HepG2 (cell line): ENCODE measurements at regions not wholly inside any gene's neighbourhood (a gene's known extent, or its start where the extent isn't known, plus 50 kb on each side); places are given as distances from the start of the nearest gene placed in this dataset.

Source experiments
- ATAC-seq: fragments of 200-7000 bp; cut with Tn5 transposase; 3 replicates; pipeline ENCODE4 v1.9.1; 2020; ENCODE audit warnings: mild to moderate bottlenecking, moderate library complexity
- BruUV-seq: library from RNA; stranded (reverse); fragments of 400-500 nt; replicated peaks from 2 replicates; lab custom pipeline; 2021; lab: Mats Ljungman, UMichigan
- CTCF ChIA-PET: fragments of 300-600 bp; formaldehyde crosslinking; extraction: SDS; loops from one replicate; lab custom pipeline; 2021; ENCODE audit warnings: low total read pairs, inconsistent platforms, low intra/inter-chr PET ratio; lab: Yijun Ruan, JAX
- POLR2A ChIA-PET: fragments of 350-600 bp; sonication (Branson Sonifier 250); formaldehyde crosslinking; loops from one replicate; lab custom pipeline; 2020; ENCODE audit warnings: antibody characterized with exemption, inconsistent platforms; lab: Yijun Ruan, JAX
- DNase-seq: peaks from one replicate; pipeline ENCODE4 v3.0.0-alpha.2; 2015; ENCODE audit warnings: low spot score
- FAIRE-seq: peaks from 3 replicates; lab custom pipeline; 2011; peaks lifted over from hg19 to GRCh38; lab: Jason Lieb, UNC
- H2AFZ ChIP-seq: one replicate; pipeline ENCODE4 v1.6.1; 2011; ENCODE audit warnings: low read length, inconsistent platforms
- H3K27ac ChIP-seq: fragments of 300-600 bp; 3 replicates; pipeline ENCODE4 v1.8.0; 2011; ENCODE audit warnings: mixed run types, mild to moderate bottlenecking, mixed read lengths, low read length, inconsistent platforms; ENCODE audit not compliant: insufficient read depth; ENCODE audit errors: extremely low read length
- H3K27me3 ChIP-seq, 2 experiments: fragments of 200-600 bp in 1 of 2; 2 replicates in 1 of 2; 3 replicates in 1 of 2; pipeline versions ENCODE4 v1.6.0 to v1.8.0; 2011; ENCODE audit warnings: low read length in 2 of 2, mild to moderate bottlenecking in 2 of 2, moderate library complexity in 2 of 2, inconsistent platforms in 1 of 2; ENCODE audit not compliant: insufficient read depth in 2 of 2, control insufficient read depth in 1 of 2
- H3K36me3 ChIP-seq, 2 experiments: fragments of 200-600 bp in 1 of 2; replicated peaks in 1 of 2; 2 replicates in 1 of 2; 3 replicates in 1 of 2; pipeline versions ENCODE4 v1.5.1 to v1.8.0; 2011; ENCODE audit warnings: low read length in 2 of 2, inconsistent platforms in 1 of 2; ENCODE audit not compliant: insufficient read depth in 2 of 2, control insufficient read depth in 1 of 2
- H3K4me1 ChIP-seq: 2 replicates; pipeline ENCODE4 v1.5.1; 2012; ENCODE audit warnings: low read length, inconsistent platforms; ENCODE audit not compliant: insufficient read depth
- H3K4me2 ChIP-seq: 2 replicates; pipeline ENCODE4 v1.6.0; 2011; ENCODE audit warnings: low read depth, low read length, inconsistent platforms
- H3K4me3 ChIP-seq, 3 experiments: fragments of 200-600 bp in 1 of 3; sonication (generic), shearing (Covaris generic) in 1 of 3; replicated peaks in 1 of 3; 2 replicates each; pipeline ENCODE4 v1.5.1; 2011 to 2016; ENCODE audit warnings: low read length in 3 of 3, inconsistent platforms in 2 of 3, low read depth in 2 of 3, mild to moderate bottlenecking in 2 of 3, control low read depth in 1 of 3, mixed read lengths in 1 of 3; ENCODE audit not compliant: insufficient read depth in 1 of 3
- H3K79me2 ChIP-seq: one replicate; pipeline ENCODE4 v1.6.1; 2011; ENCODE audit warnings: low read length, inconsistent platforms; ENCODE audit not compliant: insufficient read depth
- H3K9ac ChIP-seq: 2 replicates; pipeline ENCODE4 v1.6.0; 2011; ENCODE audit warnings: mild to moderate bottlenecking, low read depth, low read length, inconsistent platforms; ENCODE audit not compliant: insufficient read depth
- H3K9me3 ChIP-seq: 2 replicates; pipeline ENCODE4 v1.5.1; 2012; ENCODE audit warnings: mild to moderate bottlenecking, low read length
- H4K20me1 ChIP-seq: 2 replicates; pipeline ENCODE4 v1.6.0; 2011; ENCODE audit warnings: inconsistent platforms, mild to moderate bottlenecking, low read length, moderate library complexity; ENCODE audit not compliant: insufficient read depth
- HDAC6 ChIP-seq: fragments of 200-600 bp; sonication (generic); IDR thresholded peaks from 2 replicates; pipeline ENCODE4 v1.7.0; 2017; ENCODE audit warnings: mild to moderate bottlenecking, antibody characterized with exemption, low read length, low read depth
- HNRNPK ChIP-seq: fragments of 200-400 bp; formaldehyde crosslinking; IDR thresholded peaks from 2 replicates; pipeline ENCODE4 v1.6.1; 2018; ENCODE audit warnings: low read length, low read depth, moderate library complexity, mild to moderate bottlenecking; ENCODE audit not compliant: poor library complexity, severe bottlenecking
- NFYC ChIP-seq: IDR thresholded peaks from 2 replicates; pipeline ENCODE4 v1.6.1; 2016; ENCODE audit warnings: missing genetic modification reagents, missing compliant biosample characterization
- RAD51 ChIP-seq: fragments of 450-650 bp; IDR thresholded peaks from 2 replicates; pipeline ENCODE4 v1.6.1; 2016; ENCODE audit warnings: borderline replicate concordance
- SMAD3 ChIP-seq: sonication (generic); formaldehyde crosslinking; IDR thresholded peaks from 2 replicates; pipeline ENCODE4 v1.4.0; 2020; ENCODE audit warnings: missing genetic modification reagents
- SMYD3 ChIP-seq: sonication (generic); formaldehyde crosslinking; IDR thresholded peaks from 2 replicates; pipeline ENCODE4 v1.8.1; 2023; ENCODE audit warnings: mild to moderate bottlenecking, missing genetic modification reagents
- U2AF1 ChIP-seq: fragments of 200-400 bp; formaldehyde crosslinking; optimal IDR thresholded peaks from 2 replicates; pipeline ENCODE3; 2017; ENCODE audit warnings: mild to moderate bottlenecking, low read depth, low read length
- ZKSCAN5 ChIP-seq: sonication (generic); formaldehyde crosslinking; IDR thresholded peaks from 2 replicates; pipeline ENCODE4 v1.5.1; 2020; ENCODE audit warnings: mild to moderate bottlenecking, missing genetic modification reagents
- ZNF441 ChIP-seq: sonication (generic); formaldehyde crosslinking; IDR thresholded peaks from 2 replicates; pipeline ENCODE4 v1.7.0; 2021; ENCODE audit warnings: missing genetic modification reagents, borderline replicate concordance
- ZNF891 ChIP-seq: sonication (generic); formaldehyde crosslinking; IDR thresholded peaks from 2 replicates; pipeline ENCODE4 v1.5.0; 2020; ENCODE audit warnings: mild to moderate bottlenecking, missing genetic modification reagents
- WGBS: methylation state at CpG from one replicate; pipeline ENCODE4 v1.1.6; 2017; ENCODE audit warnings: low lambda C conversion rate; 5-methylcytosine and 5-hydroxymethylcytosine counted together
- in situ Hi-C: cut with HindIII; loops from 2 replicates; pipeline ENCODE4 v1.10.0; 2017; ENCODE audit warnings: low pct_unique_long_range_greater_than_20kb; ENCODE audit not compliant: extremely low pct_ligation_motif_present
- intact Hi-C: fragments of 100-400 bp; cut with micrococcal nuclease; formaldehyde crosslinking; loops from one replicate; pipeline ENCODE4 v1.10.0; 2022; ENCODE audit not compliant: unreplicated experiment
- TF ChIP-seq, protein P1 (sequence below): sonication (generic); formaldehyde crosslinking; IDR thresholded peaks from 2 replicates; pipeline ENCODE4 v1.4.0; 2020; ENCODE audit warnings: missing genetic modification reagents, borderline replicate concordance
- TF ChIP-seq, protein P2 (sequence below): sonication (generic); formaldehyde crosslinking; IDR thresholded peaks from 2 replicates; pipeline ENCODE4 v1.4.0; 2020; ENCODE audit warnings: mild to moderate bottlenecking, missing genetic modification reagents, borderline replicate concordance
- TF ChIP-seq, protein P3 (sequence below): sonication (generic); formaldehyde crosslinking; IDR thresholded peaks from 2 replicates; pipeline ENCODE4 v1.5.0; 2020; ENCODE audit warnings: missing genetic modification reagents

DNA sequence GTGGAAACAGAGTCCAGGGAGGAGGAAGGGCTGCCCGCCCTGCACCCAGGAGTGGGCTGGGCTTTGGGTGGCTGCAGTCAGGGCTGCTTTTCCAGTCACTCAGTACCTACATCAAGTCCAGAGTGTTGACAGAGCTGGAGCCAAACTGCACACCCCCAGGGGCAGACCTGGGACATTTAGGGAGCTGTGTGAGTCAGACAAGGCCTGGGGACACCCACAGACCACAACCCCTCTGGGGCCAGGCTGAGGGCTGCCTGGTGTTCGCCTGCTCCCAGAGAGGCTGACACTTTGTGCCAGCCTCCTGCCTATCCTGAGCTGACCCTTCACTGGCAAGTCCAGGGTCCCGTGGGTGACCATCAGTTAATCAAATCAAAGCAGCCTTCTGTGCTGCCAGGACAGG is 240.0 kb downstream of the BCOR start:
- Histone ChIP-seq H4K20me1 (no peaks in the 10 kb centered on the region), H3K27me3 (peaks cover 0 to 2% of the 10 kb centered on the region in 2 experiments; a peak in 1 of 5 replicates), H3K4me2 (no peak overlapping the region), H3K79me2 (no peaks in the 10 kb centered on the region), H3K9ac (no peak overlapping the region), H3K36me3 (no peaks in the 10 kb centered on the region), H3K4me1 (no peaks in the 10 kb centered on the region), H2AFZ (no peak overlapping the region), H3K9me3 (no peaks in the 10 kb centered on the region), H3K4me3 (no peak overlapping the region), H3K27ac (no peak overlapping the region)
- in situ Hi-C loops, result no loop called here
- ChIA-PET POLR2A (no interaction called here), CTCF (no interaction called here)
- BruUV-seq, result no TSS peak
- WGBS, result no CpG with 5 or more reads among the region's 3 CpGs
- ATAC-seq (no peak), DNase-seq (no peak), FAIRE-seq (no peak)
- TF ChIP-seq U2AF1, result no peak
- TF ChIP-seq, protein P1, sequence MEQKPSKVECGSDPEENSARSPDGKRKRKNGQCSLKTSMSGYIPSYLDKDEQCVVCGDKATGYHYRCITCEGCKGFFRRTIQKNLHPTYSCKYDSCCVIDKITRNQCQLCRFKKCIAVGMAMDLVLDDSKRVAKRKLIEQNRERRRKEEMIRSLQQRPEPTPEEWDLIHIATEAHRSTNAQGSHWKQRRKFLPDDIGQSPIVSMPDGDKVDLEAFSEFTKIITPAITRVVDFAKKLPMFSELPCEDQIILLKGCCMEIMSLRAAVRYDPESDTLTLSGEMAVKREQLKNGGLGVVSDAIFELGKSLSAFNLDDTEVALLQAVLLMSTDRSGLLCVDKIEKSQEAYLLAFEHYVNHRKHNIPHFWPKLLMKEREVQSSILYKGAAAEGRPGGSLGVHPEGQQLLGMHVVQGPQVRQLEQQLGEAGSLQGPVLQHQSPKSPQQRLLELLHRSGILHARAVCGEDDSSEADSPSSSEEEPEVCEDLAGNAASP (CRISPR knock-in tag), result no peak
- TF ChIP-seq HDAC6, result no peak
- TF ChIP-seq NFYC (CRISPR knock-in tag), result no peak
- no peak for TF ChIP-seq SMAD3
- no peak for TF ChIP-seq ZNF441 (CRISPR knock-in tag)
- TF ChIP-seq ZKSCAN5 (CRISPR knock-in tag), result no peak
- no peak for TF ChIP-seq RAD51
- no peak for TF ChIP-seq HNRNPK
- TF ChIP-seq ZNF891 (CRISPR knock-in tag), result no peak
- TF ChIP-seq, protein P2, sequence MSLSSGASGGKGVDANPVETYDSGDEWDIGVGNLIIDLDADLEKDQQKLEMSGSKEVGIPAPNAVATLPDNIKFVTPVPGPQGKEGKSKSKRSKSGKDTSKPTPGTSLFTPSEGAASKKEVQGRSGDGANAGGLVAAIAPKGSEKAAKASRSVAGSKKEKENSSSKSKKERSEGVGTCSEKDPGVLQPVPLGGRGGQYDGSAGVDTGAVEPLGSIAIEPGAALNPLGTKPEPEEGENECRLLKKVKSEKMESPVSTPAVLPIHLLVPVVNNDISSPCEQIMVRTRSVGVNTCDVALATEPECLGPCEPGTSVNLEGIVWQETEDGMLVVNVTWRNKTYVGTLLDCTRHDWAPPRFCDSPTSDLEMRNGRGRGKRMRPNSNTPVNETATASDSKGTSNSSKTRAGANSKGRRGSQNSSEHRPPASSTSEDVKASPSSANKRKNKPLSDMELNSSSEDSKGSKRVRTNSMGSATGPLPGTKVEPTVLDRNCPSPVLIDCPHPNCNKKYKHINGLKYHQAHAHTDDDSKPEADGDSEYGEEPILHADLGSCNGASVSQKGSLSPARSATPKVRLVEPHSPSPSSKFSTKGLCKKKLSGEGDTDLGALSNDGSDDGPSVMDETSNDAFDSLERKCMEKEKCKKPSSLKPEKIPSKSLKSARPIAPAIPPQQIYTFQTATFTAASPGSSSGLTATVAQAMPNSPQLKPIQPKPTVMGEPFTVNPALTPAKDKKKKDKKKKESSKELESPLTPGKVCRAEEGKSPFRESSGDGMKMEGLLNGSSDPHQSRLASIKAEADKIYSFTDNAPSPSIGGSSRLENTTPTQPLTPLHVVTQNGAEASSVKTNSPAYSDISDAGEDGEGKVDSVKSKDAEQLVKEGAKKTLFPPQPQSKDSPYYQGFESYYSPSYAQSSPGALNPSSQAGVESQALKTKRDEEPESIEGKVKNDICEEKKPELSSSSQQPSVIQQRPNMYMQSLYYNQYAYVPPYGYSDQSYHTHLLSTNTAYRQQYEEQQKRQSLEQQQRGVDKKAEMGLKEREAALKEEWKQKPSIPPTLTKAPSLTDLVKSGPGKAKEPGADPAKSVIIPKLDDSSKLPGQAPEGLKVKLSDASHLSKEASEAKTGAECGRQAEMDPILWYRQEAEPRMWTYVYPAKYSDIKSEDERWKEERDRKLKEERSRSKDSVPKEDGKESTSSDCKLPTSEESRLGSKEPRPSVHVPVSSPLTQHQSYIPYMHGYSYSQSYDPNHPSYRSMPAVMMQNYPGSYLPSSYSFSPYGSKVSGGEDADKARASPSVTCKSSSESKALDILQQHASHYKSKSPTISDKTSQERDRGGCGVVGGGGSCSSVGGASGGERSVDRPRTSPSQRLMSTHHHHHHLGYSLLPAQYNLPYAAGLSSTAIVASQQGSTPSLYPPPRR (CRISPR knock-in tag), result no peak
- TF ChIP-seq, protein P3, sequence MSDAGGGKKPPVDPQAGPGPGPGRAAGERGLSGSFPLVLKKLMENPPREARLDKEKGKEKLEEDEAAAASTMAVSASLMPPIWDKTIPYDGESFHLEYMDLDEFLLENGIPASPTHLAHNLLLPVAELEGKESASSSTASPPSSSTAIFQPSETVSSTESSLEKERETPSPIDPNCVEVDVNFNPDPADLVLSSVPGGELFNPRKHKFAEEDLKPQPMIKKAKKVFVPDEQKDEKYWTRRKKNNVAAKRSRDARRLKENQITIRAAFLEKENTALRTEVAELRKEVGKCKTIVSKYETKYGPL (CRISPR knock-in tag), result no peak
- TF ChIP-seq SMYD3 (CRISPR knock-in tag), result no peak
- intact Hi-C loops, result no loop called here
